Lung (tissue), 11 donors: ENCODE measurements at regions not wholly inside any gene's neighbourhood (a gene's known extent, or its start where the extent isn't known, plus 50 kb on each side); places are given as distances from the start of the nearest gene placed in this dataset.

Experiments
- ATAC-seq: fragments of 200-7000 bp; cut with Tn5 transposase; one replicate; pipeline ENCODE4 v1.9.1; 2020; ENCODE audit warnings: moderate number of reproducible peaks; ENCODE audit not compliant: insufficient read depth, low FRiP score
- DNase-seq, 3 donors: peaks; one replicate each; pipeline ENCODE4 v3.0.0-alpha.2; 2013 to 2017
- H3K27ac ChIP-seq, 2 donors: one replicate each; pipeline ENCODE4 v1.5.1; 2013; ENCODE audit warnings: mild to moderate bottlenecking in 2 of 2, moderate library complexity in 2 of 2, control low read depth in 1 of 2, inconsistent platforms in 1 of 2, low read depth in 1 of 2, low read length in 1 of 2
- H3K27me3 ChIP-seq, 3 donors: one replicate each; pipeline ENCODE4 v1.5.1; 2013; ENCODE audit warnings: low read length in 2 of 3; ENCODE audit not compliant: control insufficient read depth in 3 of 3, insufficient read depth in 3 of 3
- H3K36me3 ChIP-seq, 4 donors: one replicate each; pipeline ENCODE4 v1.5.1; 2013; ENCODE audit warnings: low read length in 4 of 4, mild to moderate bottlenecking in 1 of 4, moderate library complexity in 1 of 4; ENCODE audit not compliant: control insufficient read depth in 4 of 4, insufficient read depth in 4 of 4
- H3K4me1 ChIP-seq, 5 donors: one replicate each; pipeline ENCODE4 v1.5.1; 2013; ENCODE audit warnings: low read length in 5 of 5, mild to moderate bottlenecking in 2 of 5, moderate library complexity in 1 of 5; ENCODE audit not compliant: control insufficient read depth in 5 of 5, insufficient read depth in 5 of 5
- H3K4me3 ChIP-seq: one replicate; pipeline ENCODE4 v1.5.1; 2013; ENCODE audit warnings: mild to moderate bottlenecking, control low read depth, moderate library complexity
- H3K9ac ChIP-seq, 2 donors: one replicate each; pipeline ENCODE4 v1.5.1; 2013; ENCODE audit warnings: low read length in 2 of 2, control low read depth in 1 of 2; ENCODE audit not compliant: insufficient read depth in 1 of 2
- H3K9me3 ChIP-seq, 4 donors: one replicate each; pipeline ENCODE4 v1.5.1; 2013; ENCODE audit warnings: low read length in 3 of 4, mild to moderate bottlenecking in 1 of 4, moderate library complexity in 1 of 4; ENCODE audit not compliant: control insufficient read depth in 4 of 4, insufficient read depth in 3 of 4
- CTCF ChIP-seq: IDR thresholded peaks from 2 replicates; pipeline ENCODE4 v1.5.1; 2012; ENCODE audit warnings: mild to moderate bottlenecking; ENCODE audit errors: control extremely low read depth, extremely low read depth
- WGBS, 2 donors: extraction: QIAGEN DNeasy Blood & Tissue Kit; methylation state at CpG; one replicate each; pipeline ENCODE4 v1.1.7; 2013; 5-methylcytosine and 5-hydroxymethylcytosine counted together
- donor health status: control.
- donor health status: control.
- donor health status: Bipolar disorder and iron deficiency.
- donor health status: healthy.
- donor health status: DM: yes; HTN: yes; CAD: no.

- WGBS, 2 donors: 15 to 19% methylated on average over 1 of the region's 1 CpG
- Histone ChIP-seq H3K36me3 (no peaks in the 10 kb centered on the region), H3K4me1 (no peaks in the 10 kb centered on the region), H3K4me3 (no peak overlapping the region), H3K9me3 (no peaks in the 10 kb centered on the region), H3K27me3 (no peaks in the 10 kb centered on the region), H3K9ac (no peak overlapping the region), H3K27ac (no peak overlapping the region)
- no peak for TF ChIP-seq CTCF
- DNase-seq: no peak
- no peak for ATAC-seq
These were observed 1453.3 kb downstream of the PCDH18 start for GRCh38 chr4:136078976-136079375.

GRCh38 chr4:136056748-136057147 lies 1475.5 kb downstream of the PCDH18 start:
- no peaks in the 10 kb centered on the region for H3K36me3 ChIP-seq
- no peak overlapping the region for H3K9ac ChIP-seq
- no peak overlapping the region for H3K4me3 ChIP-seq
- no peak for ATAC-seq
- TF ChIP-seq CTCF: no peak
- 70 to 75% methylated on average over 7 of the region's 7 CpGs for whole genome bisulfite sequencing, 2 donors
- no peak for DNase-seq
- H3K27me3 ChIP-seq: no peaks in the 10 kb centered on the region
- no peaks in the 10 kb centered on the region for H3K9me3 ChIP-seq
- no peak overlapping the region for H3K27ac ChIP-seq
- H3K4me1 ChIP-seq: no peaks in the 10 kb centered on the region

GRCh38 chr4:136055360-136055759 lies 1476.9 kb downstream of the PCDH18 start:
- no peak for TF ChIP-seq CTCF
- Histone ChIP-seq H3K4me3 (no peak overlapping the region), H3K27ac (no peak overlapping the region), H3K36me3 (no peaks in the 10 kb centered on the region), H3K9me3 (no peaks in the 10 kb centered on the region), H3K27me3 (no peaks in the 10 kb centered on the region), H3K4me1 (no peaks in the 10 kb centered on the region), H3K9ac (no peak overlapping the region)
- ATAC-seq (no peak), DNase-seq (no peak)
- 88 to 90% methylated on average over 3 of the region's 3 CpGs for WGBS, 2 donors

GRCh38 chr4:136036744-136037143 lies 1495.5 kb downstream of the PCDH18 start:
- ATAC-seq (no peak), DNase-seq (no peak)
- H3K4me3 ChIP-seq: no peak overlapping the region
- no peaks in the 10 kb centered on the region for H3K4me1 ChIP-seq
- no peaks in the 10 kb centered on the region for H3K9me3 ChIP-seq
- no peak for TF ChIP-seq CTCF
- no peak overlapping the region for H3K27ac ChIP-seq
- H3K36me3 ChIP-seq: no peaks in the 10 kb centered on the region
- H3K27me3 ChIP-seq: no peaks in the 10 kb centered on the region
- no peak overlapping the region for H3K9ac ChIP-seq
- WGBS, 2 donors: 81 to 86% methylated on average over 1 of the region's 1 CpG
